VCaP (cell line): ENCODE measurements at regions not wholly inside any gene's neighbourhood (a gene's known extent, or its start where the extent isn't known, plus 50 kb on each side); places are given as distances from the start of the nearest gene placed in this dataset.

ENCODE experiments used
- H3K27ac ChIP-seq: fragments of 450-650 bp; 2 replicates; pipeline ENCODE4 v1.5.1; 2017
- TF ChIP-seq, protein P1 (sequence below): fragments of 450-650 bp; conservative IDR thresholded peaks from 2 replicates; pipeline ENCODE4 v1.5.1; 2017; ENCODE audit warnings: mild to moderate bottlenecking, moderate library complexity

DNA sequence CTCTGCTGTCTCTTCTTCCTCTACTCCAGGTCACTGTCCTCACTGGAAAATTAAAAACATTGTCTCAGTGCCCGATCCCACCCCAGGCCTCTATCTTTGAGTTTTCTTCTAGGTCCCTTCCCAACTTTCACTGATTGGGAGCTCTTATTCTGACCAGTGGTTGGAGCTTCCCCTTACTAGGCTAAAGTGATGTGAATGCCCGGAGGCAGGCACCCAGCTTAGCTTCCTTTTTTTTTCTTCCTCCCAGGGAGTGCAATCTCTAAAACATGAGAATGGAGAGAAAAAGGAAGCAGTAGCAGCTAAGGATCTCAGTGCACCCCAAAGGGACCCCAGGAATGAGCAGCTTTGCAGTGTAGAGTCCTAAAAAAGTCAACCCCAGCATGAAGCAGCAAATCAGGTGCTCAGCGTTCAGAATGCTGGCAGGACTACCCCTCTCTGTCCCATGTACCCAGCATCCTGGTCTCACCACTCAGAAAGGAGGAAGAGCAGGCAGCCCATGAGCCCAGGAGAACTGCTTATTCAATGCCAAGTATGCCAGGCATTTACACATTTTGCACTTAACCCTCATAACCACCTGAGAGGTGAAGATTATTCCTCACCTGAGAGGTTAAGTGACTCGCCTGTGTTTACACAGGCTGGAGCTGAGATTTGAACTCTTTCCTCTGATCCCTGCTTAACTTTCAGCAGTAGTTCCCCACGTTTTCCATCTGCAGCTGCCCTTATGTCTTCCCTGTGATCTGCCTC is 146.2 kb upstream of the PWP1 start:
- TF ChIP-seq, protein P1, sequence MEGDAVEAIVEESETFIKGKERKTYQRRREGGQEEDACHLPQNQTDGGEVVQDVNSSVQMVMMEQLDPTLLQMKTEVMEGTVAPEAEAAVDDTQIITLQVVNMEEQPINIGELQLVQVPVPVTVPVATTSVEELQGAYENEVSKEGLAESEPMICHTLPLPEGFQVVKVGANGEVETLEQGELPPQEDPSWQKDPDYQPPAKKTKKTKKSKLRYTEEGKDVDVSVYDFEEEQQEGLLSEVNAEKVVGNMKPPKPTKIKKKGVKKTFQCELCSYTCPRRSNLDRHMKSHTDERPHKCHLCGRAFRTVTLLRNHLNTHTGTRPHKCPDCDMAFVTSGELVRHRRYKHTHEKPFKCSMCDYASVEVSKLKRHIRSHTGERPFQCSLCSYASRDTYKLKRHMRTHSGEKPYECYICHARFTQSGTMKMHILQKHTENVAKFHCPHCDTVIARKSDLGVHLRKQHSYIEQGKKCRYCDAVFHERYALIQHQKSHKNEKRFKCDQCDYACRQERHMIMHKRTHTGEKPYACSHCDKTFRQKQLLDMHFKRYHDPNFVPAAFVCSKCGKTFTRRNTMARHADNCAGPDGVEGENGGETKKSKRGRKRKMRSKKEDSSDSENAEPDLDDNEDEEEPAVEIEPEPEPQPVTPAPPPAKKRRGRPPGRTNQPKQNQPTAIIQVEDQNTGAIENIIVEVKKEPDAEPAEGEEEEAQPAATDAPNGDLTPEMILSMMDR, result no peak
- H3K27ac ChIP-seq, result no peak overlapping the region

DNA sequence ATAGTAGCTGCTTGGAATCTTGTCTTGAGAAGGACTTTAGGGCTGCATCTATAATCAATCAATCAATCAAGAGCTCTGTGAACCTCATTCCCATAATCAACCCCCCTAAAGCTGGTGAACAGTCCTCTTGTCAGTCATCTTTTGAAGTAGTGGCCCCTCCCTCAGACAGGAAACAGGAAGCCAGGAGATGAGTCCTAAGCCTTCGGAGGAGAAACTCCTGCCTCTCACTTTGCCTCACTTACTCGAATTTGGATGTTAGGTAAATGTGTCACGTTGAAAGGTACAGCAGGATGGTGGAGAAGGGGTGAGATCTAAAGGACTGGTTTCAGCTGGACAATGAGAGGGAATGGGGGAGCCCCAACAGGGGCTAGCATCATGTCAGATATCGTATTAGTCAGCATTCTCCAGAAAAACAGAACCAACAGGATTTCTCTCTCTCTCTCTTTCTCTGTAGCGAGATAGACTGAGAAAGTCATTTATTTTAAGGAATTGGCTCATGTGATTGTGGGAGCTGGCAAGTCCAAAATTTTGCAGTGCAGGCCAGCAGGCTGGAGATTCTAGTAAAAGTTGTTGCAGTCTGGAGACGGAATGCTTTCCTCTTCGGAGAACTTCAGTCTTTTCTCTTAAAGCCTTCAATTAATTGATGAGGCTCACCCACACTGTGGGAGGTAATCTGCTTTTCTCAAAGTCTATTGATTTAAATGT is 144.4 kb upstream of the PWP1 start:
- H3K27ac ChIP-seq, result no peak overlapping the region
- TF ChIP-seq, protein P1, result no peak

DNA sequence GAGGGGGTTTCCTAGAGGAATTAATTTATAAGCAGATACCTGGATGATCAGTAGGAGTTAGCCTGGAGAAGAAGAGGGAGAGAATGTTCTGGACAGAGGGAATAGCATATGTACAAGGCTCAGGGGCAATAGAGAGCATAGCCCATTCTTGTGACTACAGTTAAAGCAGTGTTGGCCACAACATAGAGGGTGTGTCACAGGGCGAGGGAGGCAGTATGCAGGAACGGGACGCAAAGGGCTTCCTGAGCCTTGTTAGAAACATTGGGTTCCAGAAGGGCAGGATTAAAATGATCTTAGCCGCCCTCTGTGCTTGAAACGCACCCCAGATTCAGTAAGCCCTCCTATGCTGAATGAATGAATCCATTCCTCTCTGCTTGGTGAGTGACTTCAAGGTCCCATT is 142.2 kb upstream of the PWP1 start:
- TF ChIP-seq, protein P1, result no peak
- H3K27ac ChIP-seq, result no peak overlapping the region

DNA sequence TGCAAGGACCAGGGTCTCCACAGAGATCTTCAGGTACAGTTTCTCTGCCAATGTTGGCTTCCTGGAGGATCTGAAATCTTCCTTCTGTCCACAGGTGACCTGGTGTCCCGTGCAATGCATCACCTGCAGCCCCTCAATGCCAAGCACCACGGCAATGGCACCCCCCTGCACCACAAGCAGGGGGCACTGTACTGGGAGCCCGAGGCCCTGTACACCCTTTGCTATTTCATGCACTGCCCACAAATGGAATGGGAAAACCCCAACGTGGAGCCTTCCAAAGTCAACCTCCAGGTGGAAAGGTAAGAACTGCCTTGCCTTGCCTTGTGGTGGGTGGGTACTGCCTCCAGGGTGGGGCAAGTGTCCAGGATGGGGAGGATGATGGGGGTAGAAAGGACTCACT is 141.8 kb upstream of the PWP1 start:
- H3K27ac ChIP-seq, result no peak overlapping the region
- TF ChIP-seq, protein P1, result no peak

- no peak overlapping the region for H3K27ac ChIP-seq
- TF ChIP-seq, protein P1, result no peak
Measured at GRCh38 chr12:107544937-107545336, 140.7 kb upstream of the PWP1 start.

DNA sequence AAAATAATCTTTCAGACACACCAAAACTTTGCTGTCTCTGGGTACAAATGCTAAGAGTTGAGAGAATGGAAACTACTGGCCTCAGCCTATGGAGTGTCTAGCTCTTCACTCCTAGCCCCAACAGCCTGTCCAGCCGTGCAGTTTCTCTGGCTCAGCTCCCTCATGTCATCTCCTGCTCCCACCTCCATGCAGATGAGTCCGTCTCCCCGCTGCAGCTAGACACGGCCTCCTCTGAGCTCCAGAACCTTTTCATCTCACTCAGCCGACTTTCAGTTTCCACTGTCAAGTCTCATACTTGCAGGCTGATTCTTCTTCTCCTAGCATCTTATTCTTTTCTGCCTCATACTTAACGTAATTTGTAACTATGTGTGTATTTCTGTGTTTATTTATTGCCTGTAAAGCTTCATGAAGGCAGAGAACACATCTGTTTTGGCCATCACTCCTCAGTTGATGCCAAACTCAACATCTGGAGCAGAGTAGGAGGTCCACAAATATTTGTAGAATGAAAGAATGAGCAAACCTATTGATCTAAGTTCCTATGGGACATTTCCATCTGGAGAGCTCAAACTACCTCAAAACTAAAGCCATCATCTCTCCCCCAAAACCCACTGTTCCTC is 139.8 kb upstream of the PWP1 start:
- no peak overlapping the region for H3K27ac ChIP-seq
- TF ChIP-seq, protein P1, result no peak

- H3K27ac ChIP-seq, result no peak overlapping the region
- TF ChIP-seq, protein P1, result no peak
Measured at GRCh38 chr12:107547389-107547788, 138.2 kb upstream of the PWP1 start.
